ENCODE measurements at regions not wholly inside any gene's neighbourhood (a gene's known extent, or its start where the extent isn't known, plus 50 kb on each side); places are given as distances from the start of the nearest gene placed in this dataset.
"Not testable (repeated sequence)": the region's sequence is repeated elsewhere in the genome, so short reads cannot be mapped to it uniquely, and the experiment has no call there.

- POLR2A ChIA-PET (ENCODE audit: low non-redundant PET) = no interaction called here
- DNase-seq (ENCODE audit: low spot score) = no peak
- no peak for TF ChIP-seq CTCF (conservative IDR thresholded peaks at IDR 0.05; ENCODE audit: low read depth)
- CTCF ChIA-PET = interaction anchor here (0.6 kb wide), 1 partner anchor 65 kb away, joined by 3 read pairs; no protein-coding TSS in a partner anchor
- H3K27ac ChIP-seq = no peak overlapping the region
Measured at GRCh38 chr18:59848002-59848401, 51.8 kb upstream of the PMAIP1 start.

- POLR2A ChIA-PET (ENCODE audit: low non-redundant PET); DNase-seq (ENCODE audit: low spot score): not testable (repeated sequence)
- CTCF ChIA-PET = interaction anchor here (0.7 kb wide), 1 partner anchor 53 kb away, joined by 3 read pairs; no protein-coding TSS in a partner anchor
- H3K27ac ChIP-seq = peak overlapping the region; percentile 40; the same call in 1 of the 2 replicates
Measured at GRCh38 chr18:59847491-59847846, 52.3 kb upstream of the PMAIP1 start.

- DNase-seq (ENCODE audit: low spot score) = no peak
- ChIA-PET POLR2A (ENCODE audit: low non-redundant PET) (no interaction called here), CTCF (interaction anchor here (0.7 kb wide), 1 partner anchor 53 kb away, joined by 3 read pairs; no protein-coding TSS in a partner anchor)
- no peak for TF ChIP-seq CTCF (conservative IDR thresholded peaks at IDR 0.05; ENCODE audit: low read depth)
- peak overlapping the region; percentile 40; the same call in 1 of the 2 replicates for H3K27ac ChIP-seq
Measured at GRCh38 chr18:59846814-59847490, 52.8 kb upstream of the PMAIP1 start.

- TF ChIP-seq CTCF (conservative IDR thresholded peaks at IDR 0.05; ENCODE audit: low read depth) = no peak
- H3K27ac ChIP-seq = no peak overlapping the region
- ChIA-PET CTCF (no interaction called here), POLR2A (ENCODE audit: low non-redundant PET) (no interaction called here)
- DNase-seq (ENCODE audit: low spot score) = no peak
Measured at GRCh38 chr18:59842947-59843346, 56.8 kb upstream of the PMAIP1 start.

- CTCF ChIA-PET = interaction anchor here (0.6 kb wide), 1 partner anchor 24 kb away, joined by 3 read pairs; no protein-coding TSS in a partner anchor
- DNase-seq (ENCODE audit: low spot score) = no peak
- POLR2A ChIA-PET (ENCODE audit: low non-redundant PET) = no interaction called here
- TF ChIP-seq CTCF (conservative IDR thresholded peaks at IDR 0.05; ENCODE audit: low read depth) = 0 out of 2 replicates have a peak, but pooled peaks have one; percentile 11
- no peak overlapping the region for H3K27ac ChIP-seq
Measured at GRCh38 chr18:59839931-59840685, 59.7 kb upstream of the PMAIP1 start.

- no peak for DNase-seq (ENCODE audit: low spot score)
- H3K27ac ChIP-seq = no peak overlapping the region
- POLR2A ChIA-PET (ENCODE audit: low non-redundant PET) = no interaction called here
- CTCF ChIA-PET = no interaction called here
- TF ChIP-seq CTCF (conservative IDR thresholded peaks at IDR 0.05; ENCODE audit: low read depth) = no peak
Measured at GRCh38 chr18:59839246-59839645, 60.5 kb upstream of the PMAIP1 start.

- peak; percentile 42 for DNase-seq (ENCODE audit: low spot score)
- CTCF ChIA-PET = interaction anchor here (0.6 to 0.7 kb wide), 3 partner anchors 94 to 374 kb away, joined by 3 to 4 read pairs (median 3); no protein-coding TSS in a partner anchor
- POLR2A ChIA-PET (ENCODE audit: low non-redundant PET) = no interaction called here
- TF ChIP-seq CTCF (conservative IDR thresholded peaks at IDR 0.05; ENCODE audit: low read depth) = peak; percentile 91
- no peak overlapping the region for H3K27ac ChIP-seq
Measured at GRCh38 chr18:59837586-59837985, 62.2 kb upstream of the PMAIP1 start.
